Kidney epithelial cell (primary cell): ENCODE measurements at regions not wholly inside any gene's neighbourhood (a gene's known extent, or its start where the extent isn't known, plus 50 kb on each side); places are given as distances from the start of the nearest gene placed in this dataset.

Experiments
- DNase-seq: peaks from one replicate; pipeline ENCODE4 v3.0.0-alpha.2; 2010; ENCODE audit warnings: low read depth
- H3K27me3 ChIP-seq: 2 replicates; pipeline ENCODE4 v1.6.0; 2011; ENCODE audit warnings: low read length; ENCODE audit not compliant: control insufficient read depth, insufficient read depth
- H3K36me3 ChIP-seq: 2 replicates; pipeline ENCODE4 v1.5.1; 2011; ENCODE audit warnings: low read length; ENCODE audit not compliant: control insufficient read depth, insufficient read depth
- H3K4me3 ChIP-seq: 2 replicates; pipeline ENCODE4 v1.5.1; 2011; ENCODE audit warnings: low read depth, mild to moderate bottlenecking, control low read depth, low read length
- TF ChIP-seq, protein P1 (sequence below): IDR thresholded peaks from 2 replicates; pipeline ENCODE4 v1.5.1; 2011; ENCODE audit warnings: mild to moderate bottlenecking, moderate library complexity, low read length, control low read depth, inconsistent platforms; ENCODE audit not compliant: insufficient read depth, poor library complexity, severe bottlenecking

GRCh38 chr12:92503971-92504593 is 198.7 kb upstream of the PLEKHG7 start:
- Histone ChIP-seq H3K36me3 (no peaks in the 10 kb centered on the region), H3K27me3 (no peaks in the 10 kb centered on the region), H3K4me3 (no peak overlapping the region)
- TF ChIP-seq, protein P1, sequence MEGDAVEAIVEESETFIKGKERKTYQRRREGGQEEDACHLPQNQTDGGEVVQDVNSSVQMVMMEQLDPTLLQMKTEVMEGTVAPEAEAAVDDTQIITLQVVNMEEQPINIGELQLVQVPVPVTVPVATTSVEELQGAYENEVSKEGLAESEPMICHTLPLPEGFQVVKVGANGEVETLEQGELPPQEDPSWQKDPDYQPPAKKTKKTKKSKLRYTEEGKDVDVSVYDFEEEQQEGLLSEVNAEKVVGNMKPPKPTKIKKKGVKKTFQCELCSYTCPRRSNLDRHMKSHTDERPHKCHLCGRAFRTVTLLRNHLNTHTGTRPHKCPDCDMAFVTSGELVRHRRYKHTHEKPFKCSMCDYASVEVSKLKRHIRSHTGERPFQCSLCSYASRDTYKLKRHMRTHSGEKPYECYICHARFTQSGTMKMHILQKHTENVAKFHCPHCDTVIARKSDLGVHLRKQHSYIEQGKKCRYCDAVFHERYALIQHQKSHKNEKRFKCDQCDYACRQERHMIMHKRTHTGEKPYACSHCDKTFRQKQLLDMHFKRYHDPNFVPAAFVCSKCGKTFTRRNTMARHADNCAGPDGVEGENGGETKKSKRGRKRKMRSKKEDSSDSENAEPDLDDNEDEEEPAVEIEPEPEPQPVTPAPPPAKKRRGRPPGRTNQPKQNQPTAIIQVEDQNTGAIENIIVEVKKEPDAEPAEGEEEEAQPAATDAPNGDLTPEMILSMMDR: no peak
- no peak for DNase-seq

DNA sequence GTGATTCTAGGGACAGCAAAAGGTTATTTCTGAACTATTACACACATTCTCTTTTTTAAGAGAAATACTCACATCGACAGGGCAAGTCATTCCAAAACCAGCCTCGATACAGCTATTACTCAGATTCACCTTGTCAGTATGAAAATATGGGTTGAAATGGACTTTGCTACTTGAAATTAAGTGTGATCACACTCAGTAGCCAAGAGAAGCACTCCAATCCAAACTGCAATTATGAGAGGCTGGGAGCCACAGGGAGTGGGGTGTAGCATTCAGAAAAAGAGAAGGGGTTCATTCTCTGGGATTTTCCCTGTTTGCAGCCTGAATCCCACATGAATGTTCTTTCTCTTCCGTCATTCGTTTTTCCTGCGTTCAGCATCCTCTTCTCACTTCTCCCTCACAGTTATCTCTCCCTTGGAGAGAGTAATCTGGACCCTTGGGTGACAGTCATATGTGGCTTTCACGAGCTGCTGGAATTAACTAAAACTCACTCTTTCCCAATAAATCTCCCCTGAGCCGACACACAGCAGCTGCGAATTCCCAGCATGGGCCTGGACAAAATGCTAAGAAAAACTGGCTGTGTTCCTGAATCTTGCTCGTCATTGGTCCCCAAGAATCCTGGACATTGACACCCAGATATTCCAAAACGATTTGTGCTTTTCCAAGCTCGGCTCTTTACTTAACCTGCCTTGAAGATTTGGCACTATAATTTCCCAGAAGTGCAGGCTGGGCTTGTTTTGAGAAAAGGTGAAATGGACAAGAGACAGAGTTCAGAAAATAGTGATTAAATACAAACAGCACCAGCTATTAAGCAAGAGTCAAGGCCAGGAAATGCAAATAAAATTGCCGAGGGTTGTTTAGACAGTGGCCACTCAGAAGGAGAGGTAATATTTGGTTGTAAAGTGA is 199.5 kb upstream of the PLEKHG7 start:
- TF ChIP-seq, protein P1: no peak
- H3K27me3 ChIP-seq: no peaks in the 10 kb centered on the region
- no peak for DNase-seq
- no peaks in the 10 kb centered on the region for H3K36me3 ChIP-seq
- no peak overlapping the region for H3K4me3 ChIP-seq

DNA sequence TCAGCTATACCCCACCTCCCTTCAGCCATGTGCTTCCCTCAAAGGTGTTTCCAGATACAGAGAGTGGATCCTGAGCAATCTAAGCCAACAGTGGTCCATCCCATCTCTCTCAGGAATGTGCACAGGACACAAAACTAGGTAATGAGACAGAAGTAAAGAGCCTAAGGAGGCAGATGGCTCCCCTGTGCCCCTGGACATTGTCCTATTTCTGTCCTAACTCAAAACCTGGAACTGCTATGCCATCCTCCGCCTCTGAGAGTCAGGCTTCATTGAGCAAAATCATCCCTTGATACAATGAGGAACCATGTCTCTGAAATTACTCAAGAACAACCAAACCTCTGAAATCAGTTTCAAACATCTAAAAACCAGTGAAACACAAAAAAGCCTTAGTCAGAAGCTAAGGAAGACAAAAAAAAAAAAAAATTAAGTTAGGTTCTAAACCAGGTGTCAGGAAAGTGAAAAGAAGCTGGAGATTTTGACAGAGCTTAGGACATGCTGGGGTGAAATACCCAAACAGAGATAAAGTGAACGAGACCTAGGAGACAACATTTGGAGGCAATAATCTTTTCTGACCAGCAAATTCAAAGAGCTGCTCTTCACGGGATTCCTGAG is 200.3 kb upstream of the PLEKHG7 start:
- H3K27me3 ChIP-seq: no peaks in the 10 kb centered on the region
- DNase-seq: no peak
- TF ChIP-seq, protein P1: peak; percentile 3
- H3K36me3 ChIP-seq: no peaks in the 10 kb centered on the region
- H3K4me3 ChIP-seq: no peak overlapping the region

DNA sequence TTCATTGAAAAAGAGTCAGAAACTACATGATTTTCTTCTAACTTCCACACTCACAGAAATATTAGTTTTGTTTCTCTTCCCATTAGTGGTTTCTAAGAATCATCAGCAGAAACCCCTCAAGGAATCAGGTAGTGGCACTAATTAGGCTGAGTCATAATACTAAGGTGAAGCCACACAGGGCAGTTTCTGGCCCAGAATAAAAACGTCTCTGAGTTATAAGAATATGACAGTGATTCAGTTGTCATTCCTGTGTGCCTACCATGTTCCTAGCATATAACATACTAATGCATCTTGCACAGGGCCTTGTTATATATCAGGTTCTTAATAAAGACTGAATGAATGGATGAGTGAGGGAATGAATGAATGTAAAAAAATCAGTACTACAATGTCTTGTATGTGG is 206.0 kb upstream of the PLEKHG7 start:
- DNase-seq: no peak
- H3K36me3 ChIP-seq: no peaks in the 10 kb centered on the region
- TF ChIP-seq, protein P1: no peak
- no peak overlapping the region for H3K4me3 ChIP-seq
- H3K27me3 ChIP-seq: no peaks in the 10 kb centered on the region

DNA sequence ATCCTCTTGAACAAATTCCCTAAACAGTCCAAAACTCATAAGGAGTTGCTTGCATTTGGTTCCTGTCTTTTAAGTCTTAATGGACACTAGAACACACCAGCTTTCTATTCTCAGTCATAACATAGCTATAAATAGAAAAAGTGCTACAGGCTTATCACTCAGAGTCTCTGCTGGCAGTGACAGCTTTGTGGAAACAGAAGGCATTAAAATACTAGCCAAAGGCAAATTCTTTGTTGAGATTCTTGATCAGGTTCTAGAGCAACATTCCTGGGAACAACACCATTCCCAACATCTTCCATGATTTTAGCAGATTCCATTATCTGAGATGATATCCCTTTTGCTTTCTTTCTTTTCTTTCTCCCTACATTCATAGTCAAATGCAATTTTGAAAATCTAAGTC is 207.7 kb upstream of the PLEKHG7 start:
- DNase-seq: no peak
- H3K27me3 ChIP-seq: no peaks in the 10 kb centered on the region
- TF ChIP-seq, protein P1: no peak
- no peak overlapping the region for H3K4me3 ChIP-seq
- H3K36me3 ChIP-seq: no peaks in the 10 kb centered on the region
